ENCODE measurements at regions not wholly inside any gene's neighbourhood (a gene's known extent, or its start where the extent isn't known, plus 50 kb on each side); places are given as distances from the start of the nearest gene placed in this dataset.

GRCh38 chr11:32233928-32234327, 143.1 kb downstream of the RCN1 start:
- TF ChIP-seq EP300 (IDR thresholded peaks at IDR 0.05), result no peak
- TF ChIP-seq POLR2A (IDR thresholded peaks at IDR 0.05), result no peak
- TF ChIP-seq CTCF (IDR thresholded peaks at IDR 0.05), result no peak
- H3K27me3 ChIP-seq, result no peaks in the 10 kb centered on the region
- H3K36me3 ChIP-seq, result no peaks in the 10 kb centered on the region
- no peak overlapping the region for H3K27ac ChIP-seq
- no peak overlapping the region for H3K4me3 ChIP-seq
- H3K4me1 ChIP-seq (ENCODE audit: insufficient read depth), result no peaks in the 10 kb centered on the region
- no peak for DNase-seq
- 0 to 52% (median 0%) methylated on average over 2 of the region's 2 CpGs for WGBS, 3 donors
- no peaks in the 10 kb centered on the region for H3K9me3 ChIP-seq
- intact Hi-C loops (cut with DNase I), result no loop called here

GRCh38 chr11:32244453-32244852, 153.6 kb downstream of the RCN1 start:
- intact Hi-C loops (cut with DNase I), result no loop called here
- Histone ChIP-seq H3K27ac (no peak overlapping the region), H3K4me1 (ENCODE audit: insufficient read depth) (no peaks in the 10 kb centered on the region), H3K36me3 (no peaks in the 10 kb centered on the region), H3K9me3 (no peaks in the 10 kb centered on the region), H3K4me3 (no peak overlapping the region), H3K27me3 (no peaks in the 10 kb centered on the region)
- TF ChIP-seq EP300 (IDR thresholded peaks at IDR 0.05) (no peak), CTCF (IDR thresholded peaks at IDR 0.05) (no peak), POLR2A (IDR thresholded peaks at IDR 0.05) (no peak)
- no peak for DNase-seq

GRCh38 chr11:32253706-32254105, 162.8 kb downstream of the RCN1 start:
- Histone ChIP-seq H3K4me3 (no peak overlapping the region), H3K27me3 (no peaks in the 10 kb centered on the region), H3K27ac (no peak overlapping the region), H3K4me1 (ENCODE audit: insufficient read depth) (peaks cover 18% of the 10 kb centered on the region), H3K36me3 (no peaks in the 10 kb centered on the region), H3K9me3 (no peaks in the 10 kb centered on the region)
- no peak for TF ChIP-seq CTCF (IDR thresholded peaks at IDR 0.05)
- no peak for TF ChIP-seq POLR2A (IDR thresholded peaks at IDR 0.05)
- TF ChIP-seq EP300 (IDR thresholded peaks at IDR 0.05), result no peak
- WGBS, 3 donors, result 25 to 45% (median 32%) methylated on average over 3 of the region's 3 CpGs
- DNase-seq, result no peak
- intact Hi-C loops (cut with DNase I), result no loop called here

- Histone ChIP-seq H3K36me3 (no peaks in the 10 kb centered on the region), H3K27me3 (no peaks in the 10 kb centered on the region), H3K9me3 (no peaks in the 10 kb centered on the region), H3K4me1 (ENCODE audit: insufficient read depth) (peaks cover 19% of the 10 kb centered on the region), H3K4me3 (no peak overlapping the region), H3K27ac (no peak overlapping the region)
- peak in 1 of 5 donors; percentile 38 for DNase-seq
- TF ChIP-seq EP300 (IDR thresholded peaks at IDR 0.05) (no peak), CTCF (IDR thresholded peaks at IDR 0.05) (no peak), POLR2A (IDR thresholded peaks at IDR 0.05) (no peak)
- WGBS, 3 donors, result 9 to 13% (median 11%) methylated on average over 8 of the region's 8 CpGs
- intact Hi-C loops (cut with DNase I), result no loop called here
These were observed 165.0 kb downstream of the RCN1 start for GRCh38 chr11:32255841-32256240.

- Histone ChIP-seq H3K4me3 (no peak overlapping the region), H3K4me1 (ENCODE audit: insufficient read depth) (peaks cover 19% of the 10 kb centered on the region), H3K36me3 (no peaks in the 10 kb centered on the region), H3K27ac (no peak overlapping the region), H3K27me3 (no peaks in the 10 kb centered on the region), H3K9me3 (no peaks in the 10 kb centered on the region)
- DNase-seq, result no peak
- intact Hi-C loops (cut with DNase I), result no loop called here
- TF ChIP-seq CTCF (IDR thresholded peaks at IDR 0.05) (no peak), EP300 (IDR thresholded peaks at IDR 0.05) (no peak), POLR2A (IDR thresholded peaks at IDR 0.05) (no peak)
- WGBS, 3 donors, result 64 to 70% (median 69%) methylated on average over 4 of the region's 4 CpGs
These were observed 165.6 kb downstream of the RCN1 start for GRCh38 chr11:32256466-32256865.
